GM19468 (cell line): ENCODE measurements at regions not wholly inside any gene's neighbourhood (a gene's known extent, or its start where the extent isn't known, plus 50 kb on each side); places are given as distances from the start of the nearest gene placed in this dataset.

Experiments used
- ATAC-seq: cut with Tn5 transposase; IDR thresholded peaks from one replicate; pipeline ENCODE4 v1.9.1; 2021; ENCODE audit warnings: mild to moderate bottlenecking, moderate library complexity, moderate number of reproducible peaks; ENCODE audit not compliant: unreplicated experiment; ENCODE audit errors: extremely low read depth

- no peak for ATAC-seq
Observed at GRCh38 chr11:116458546-116458945, 314.2 kb downstream of the BUD13 start.

DNA sequence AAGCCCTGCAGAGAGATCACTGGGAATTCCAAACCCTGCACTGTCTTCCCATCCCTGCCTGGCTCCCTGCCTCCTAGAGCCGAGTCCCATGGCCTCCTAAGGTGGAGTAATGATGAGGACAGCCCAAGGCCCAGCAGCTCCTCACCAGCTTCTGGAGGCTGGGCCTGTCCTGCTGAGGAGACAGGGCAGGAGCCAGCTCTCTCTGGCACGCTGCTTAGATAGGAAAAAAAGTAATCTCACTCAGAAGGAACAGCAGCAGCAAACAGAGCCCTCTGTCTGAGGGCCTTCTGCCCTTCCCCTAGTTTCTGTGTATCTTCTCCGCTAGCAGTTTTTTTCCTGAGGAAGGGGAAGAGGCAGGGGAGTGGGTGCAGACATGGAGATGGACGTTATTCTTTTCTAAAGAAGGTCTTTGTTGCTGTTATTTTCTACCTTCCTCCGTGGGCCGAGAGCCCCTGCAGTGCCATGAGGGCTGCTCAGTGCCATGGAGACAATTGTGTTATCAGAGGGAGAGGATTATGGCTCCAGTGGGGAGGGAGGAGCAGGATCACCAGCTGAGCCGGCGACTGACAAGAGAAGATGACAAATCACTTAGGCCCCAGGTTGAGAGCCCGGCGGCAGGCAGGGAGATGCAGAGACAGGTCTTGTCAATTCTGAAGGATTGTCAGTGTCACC, 315.3 kb downstream of the BUD13 start:
- no peak for ATAC-seq

DNA sequence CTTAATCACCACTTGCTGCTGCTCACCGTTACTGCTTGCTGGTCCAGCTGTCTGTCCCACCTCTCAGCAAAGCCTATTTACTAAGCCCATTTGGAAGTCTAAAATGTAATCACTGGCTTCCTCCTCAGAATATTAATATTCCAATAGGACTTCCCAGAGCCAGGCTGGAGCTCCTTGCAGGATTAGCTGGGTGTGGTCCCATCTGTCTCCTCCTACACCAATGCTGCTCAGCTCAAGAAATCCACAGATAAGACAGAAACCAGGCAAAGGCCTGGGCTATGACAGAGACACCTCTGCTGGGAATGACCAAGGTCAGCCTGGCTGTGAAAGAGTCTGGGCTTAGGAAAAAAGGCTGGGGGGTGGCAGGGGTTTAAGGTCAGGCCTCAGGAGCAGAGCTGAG, 317.8 kb downstream of the BUD13 start:
- no peak for ATAC-seq

- ATAC-seq, result no peak
Observed at GRCh38 chr11:116454020-116454645, 318.7 kb downstream of the BUD13 start.

DNA sequence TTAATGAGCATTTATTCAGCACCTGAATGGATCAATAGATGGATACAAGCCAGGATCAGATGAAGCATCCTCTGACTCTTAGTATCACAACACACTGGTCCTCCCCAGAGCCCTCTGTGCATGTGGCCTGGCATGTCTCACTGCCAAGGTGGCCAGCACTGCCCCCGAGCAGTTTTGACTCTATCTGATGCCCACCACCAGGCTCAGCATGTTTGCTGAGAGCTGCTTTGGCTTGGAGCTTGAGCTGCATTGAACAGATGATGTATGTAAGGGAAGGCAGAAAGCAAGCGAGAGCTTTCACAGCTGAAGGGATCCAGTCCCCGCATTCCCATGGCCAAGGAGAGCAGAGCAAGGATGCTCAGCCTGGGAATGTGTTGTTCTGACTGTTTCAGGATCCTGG, 320.3 kb downstream of the BUD13 start:
- no peak for ATAC-seq

DNA sequence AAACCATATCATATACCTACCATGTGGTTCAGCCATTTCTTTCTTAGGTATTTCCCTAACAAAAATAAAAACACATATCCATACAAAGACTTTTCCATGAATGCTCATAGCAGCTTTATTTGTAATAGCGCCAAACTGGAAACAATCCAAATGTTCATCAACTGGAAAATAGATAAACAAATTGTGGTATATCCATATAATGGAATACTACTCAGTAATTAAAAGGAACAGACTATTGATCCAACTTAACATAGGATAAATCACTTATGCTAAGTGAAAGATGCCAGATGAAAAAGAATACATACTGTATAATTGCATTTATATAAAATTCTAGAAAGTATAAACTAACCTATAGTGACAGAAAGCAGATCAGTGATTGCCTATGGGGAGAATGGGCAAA, 323.3 kb downstream of the BUD13 start:
- no peak for ATAC-seq

GRCh38 chr11:116446048-116446941, 326.5 kb downstream of the BUD13 start:
- ATAC-seq, result no peak

DNA sequence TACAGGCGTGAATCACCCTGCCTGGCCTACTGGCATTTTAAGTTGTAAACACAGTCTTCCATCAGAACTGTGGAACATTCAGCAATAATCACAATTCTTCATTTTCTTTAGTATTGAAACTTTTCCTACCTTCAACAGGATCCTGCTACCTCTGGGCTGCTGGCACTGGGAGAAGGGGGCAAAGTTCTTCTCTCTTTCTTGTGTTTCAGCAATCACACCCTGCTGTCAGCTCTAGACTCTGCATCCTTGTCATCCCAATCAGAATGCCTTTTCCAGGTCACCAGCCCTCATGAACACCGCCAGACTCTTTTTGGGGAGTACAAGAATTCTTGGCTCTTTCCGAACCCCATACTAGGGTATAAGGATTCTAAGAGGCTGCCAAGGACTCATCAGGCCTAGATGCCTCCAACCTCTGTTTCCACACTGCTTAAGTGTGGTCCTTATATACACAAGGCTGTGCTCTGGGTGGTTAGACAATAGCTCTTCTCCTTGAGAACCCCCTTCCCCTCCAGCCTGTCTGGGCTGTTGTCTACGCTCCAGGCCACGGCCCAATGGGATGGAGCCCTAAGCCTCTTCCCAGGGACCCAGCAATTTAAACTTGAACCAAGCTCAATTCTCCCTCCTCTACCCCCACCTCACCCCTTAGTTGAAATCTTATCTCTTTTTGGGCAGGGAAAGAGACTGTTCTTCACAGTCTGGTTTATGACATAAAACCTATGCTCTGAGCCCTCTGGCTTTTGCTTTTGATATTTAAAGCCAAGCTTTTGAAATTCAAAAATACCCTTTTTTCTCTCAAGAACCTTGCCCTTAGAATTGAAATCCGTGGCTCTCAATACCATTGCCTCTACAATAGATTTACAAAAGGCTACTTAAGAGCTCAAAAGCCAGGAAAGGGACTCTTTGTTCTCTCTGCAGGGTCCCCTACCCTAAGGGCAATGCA, 327.4 kb downstream of the BUD13 start:
- no peak for ATAC-seq

GRCh38 chr11:116442238-116442752, 330.5 kb downstream of the BUD13 start:
- ATAC-seq, result no peak

- ATAC-seq, result no peak
Observed at GRCh38 chr11:116439361-116439677, 333.5 kb downstream of the BUD13 start.

DNA sequence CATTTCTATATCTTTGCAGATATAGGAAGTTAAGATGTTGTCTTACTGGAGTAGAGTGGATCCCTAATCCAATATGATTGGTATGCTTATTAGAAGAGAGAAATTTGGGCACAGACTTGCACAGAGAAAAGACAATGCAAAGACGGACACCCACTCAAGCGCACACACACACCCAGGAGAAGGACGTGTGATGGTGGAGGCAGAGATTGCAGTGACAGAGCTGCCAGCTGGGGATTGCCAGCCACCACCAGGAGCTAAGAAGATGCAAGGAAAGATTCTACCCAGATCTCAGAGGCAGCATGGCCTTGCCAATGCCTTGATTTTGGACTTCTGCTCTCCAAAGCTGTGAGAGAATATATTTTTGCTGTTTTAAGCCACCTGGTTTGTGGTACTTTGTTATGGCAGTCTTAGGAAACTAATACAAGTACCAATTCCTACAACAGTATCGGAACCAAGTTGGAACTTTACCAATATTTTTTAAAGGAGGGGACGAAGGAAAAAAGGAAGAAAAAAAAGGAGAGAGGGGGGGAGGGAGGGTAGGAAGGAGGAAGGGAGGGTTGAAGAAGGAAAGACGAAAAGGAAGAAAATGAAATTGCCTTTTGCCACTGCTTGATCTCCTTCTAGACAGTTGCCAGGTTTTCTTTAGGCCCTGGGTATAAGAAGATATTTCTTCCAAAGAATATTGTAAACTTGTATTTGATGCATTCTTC, 334.0 kb downstream of the BUD13 start:
- no peak for ATAC-seq

- ATAC-seq, result no peak
Observed at GRCh38 chr11:116434986-116435385, 337.8 kb downstream of the BUD13 start.

DNA sequence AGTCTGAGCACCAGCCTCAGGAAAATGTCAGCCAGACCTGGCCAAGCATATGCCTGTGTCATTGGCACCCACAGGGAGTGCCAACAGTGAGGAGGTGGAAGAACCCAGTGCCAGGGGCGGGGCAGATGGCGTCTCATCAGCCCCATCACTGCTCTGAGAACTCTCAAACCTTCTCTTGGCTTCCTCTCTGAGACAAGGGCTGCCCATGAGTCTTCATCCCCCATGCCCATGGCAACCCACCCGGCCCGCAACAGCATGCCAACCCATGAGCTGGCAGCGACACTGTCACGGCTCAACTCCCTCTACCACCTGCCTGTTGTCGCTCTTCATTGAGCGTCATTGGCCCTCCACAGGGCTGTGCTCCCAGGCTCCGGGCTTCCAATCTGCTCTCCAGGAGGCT, 340.5 kb downstream of the BUD13 start:
- ATAC-seq, result no peak

DNA sequence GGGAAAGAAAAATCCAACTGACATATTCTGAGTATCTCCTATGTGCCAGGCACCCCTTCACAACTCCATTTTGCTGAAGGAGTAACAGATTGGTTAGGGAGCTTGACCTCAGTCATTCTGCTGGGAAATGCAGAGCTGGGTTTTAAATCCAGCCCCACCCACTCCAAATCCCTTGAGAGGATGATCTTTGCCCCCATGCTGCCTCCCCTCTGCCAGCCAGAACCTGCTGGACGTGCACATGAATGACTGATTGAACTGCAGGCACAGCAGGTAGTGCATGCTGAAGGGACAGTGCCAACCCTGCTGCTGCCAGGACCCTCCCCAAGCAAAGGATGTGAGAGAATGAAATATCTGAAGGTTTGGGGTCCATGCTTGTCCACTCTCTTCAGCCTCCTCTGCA, 340.9 kb downstream of the BUD13 start:
- ATAC-seq, result no peak

GRCh38 chr11:116428638-116428975, 344.2 kb downstream of the BUD13 start:
- ATAC-seq, result no peak

DNA sequence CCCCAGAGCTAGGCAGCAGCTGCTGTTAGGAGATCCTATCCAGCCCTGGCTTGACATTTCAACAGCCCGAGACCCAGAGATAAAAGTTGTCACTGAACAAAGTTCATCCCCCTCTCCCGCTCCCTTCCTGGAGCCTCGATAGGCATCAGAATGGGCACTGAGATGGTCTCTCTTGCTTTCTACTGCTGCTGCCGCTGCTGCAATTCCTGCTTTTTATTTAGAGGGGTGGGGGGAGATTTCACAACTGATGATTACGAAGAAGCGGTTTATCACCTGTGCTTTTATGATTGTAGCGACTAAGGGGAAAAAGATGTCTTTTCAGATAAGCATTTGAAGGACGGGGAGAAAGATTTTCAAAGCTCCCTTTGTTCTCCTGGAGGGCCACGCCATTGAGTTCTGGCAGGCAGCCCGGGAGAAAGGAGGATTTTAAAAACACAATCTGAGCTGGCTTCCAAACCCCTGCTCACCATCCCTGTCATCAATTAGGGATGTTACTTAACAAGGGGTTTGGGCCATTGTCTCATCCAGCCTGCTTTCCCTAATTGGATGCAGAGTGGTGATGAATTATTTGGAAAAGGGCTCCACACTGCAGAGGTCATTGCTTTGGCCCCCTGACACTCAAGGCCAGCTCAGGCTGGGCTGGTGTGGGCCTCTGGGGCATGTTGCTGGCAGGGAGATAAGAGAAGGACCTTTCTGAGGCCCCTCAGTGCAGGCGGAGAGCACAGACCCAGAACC, 344.7 kb downstream of the BUD13 start:
- ATAC-seq, result no peak

DNA sequence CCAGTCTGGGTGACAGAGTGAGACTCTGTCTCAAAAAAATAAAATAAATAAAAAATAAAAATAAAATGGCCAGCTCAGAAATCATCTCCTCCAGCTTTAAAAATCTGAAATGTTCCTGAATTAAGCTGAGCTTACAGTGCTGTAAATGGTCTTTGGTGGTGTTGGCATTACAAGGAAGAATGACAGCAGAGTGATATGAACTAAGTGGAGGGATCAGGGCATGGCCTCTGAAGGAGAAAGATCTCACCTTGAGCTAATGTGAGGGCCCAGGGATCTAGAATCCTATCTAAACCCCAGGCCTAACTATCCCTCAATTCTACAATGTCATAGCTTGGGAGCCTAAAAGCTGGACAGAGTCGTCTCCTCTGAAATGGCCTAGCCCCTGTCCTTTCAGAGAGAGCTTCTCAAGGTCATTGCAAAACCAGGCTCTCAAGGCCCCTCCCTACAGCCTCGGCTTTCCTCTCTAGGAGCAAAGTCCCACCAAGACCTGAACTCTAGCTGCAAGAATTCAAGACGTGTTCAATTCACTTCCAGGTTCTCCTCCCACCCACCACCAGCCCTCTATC, 345.4 kb downstream of the BUD13 start:
- no peak for ATAC-seq

- no peak for ATAC-seq
Observed at GRCh38 chr11:116426761-116427160, 346.0 kb downstream of the BUD13 start.
